ENCODE measurements at regions not wholly inside any gene's neighbourhood (a gene's known extent, or its start where the extent isn't known, plus 50 kb on each side); places are given as distances from the start of the nearest gene placed in this dataset.

DNA sequence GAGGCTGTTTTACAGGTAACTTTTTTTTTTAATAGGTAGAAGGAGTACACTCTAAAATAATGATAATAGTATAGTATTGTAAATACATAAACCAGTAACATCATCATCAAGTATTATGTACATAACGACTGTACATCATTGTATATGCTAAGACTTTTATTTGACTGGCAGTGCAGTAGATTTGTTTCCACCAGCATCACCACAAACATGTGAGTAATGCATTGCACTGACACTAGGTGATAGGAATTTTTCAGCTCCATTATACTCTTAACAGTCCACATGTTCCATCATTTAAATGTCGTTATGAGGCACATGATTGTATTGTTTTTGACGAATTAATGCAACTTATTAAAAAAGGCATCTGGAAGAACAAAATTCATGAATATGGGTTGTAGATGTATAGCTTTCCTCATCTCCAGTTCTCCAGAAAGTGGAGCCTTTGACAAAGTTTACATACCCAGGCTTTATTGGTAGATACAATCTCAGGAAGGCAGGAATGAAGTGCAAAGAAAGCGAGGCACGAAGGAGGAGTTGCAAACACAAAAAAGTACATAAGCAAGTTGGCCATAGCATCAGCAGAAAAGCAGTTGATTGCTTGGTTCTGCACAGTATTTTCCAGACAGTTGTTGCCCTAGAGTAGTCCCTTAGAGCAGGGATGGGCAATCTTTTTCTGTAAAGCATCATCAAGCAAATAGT is 336.9 kb upstream of the NR3C2 start:
- Mint-ChIP-seq H3K4me3 (ENCODE audit: unreplicated experiment) (no peak overlapping the region), H3K27ac (ENCODE audit: low read depth, unreplicated experiment) (no peak overlapping the region), H3K27me3 (ENCODE audit: insufficient read depth, unreplicated experiment) (no peaks in the 10 kb centered on the region), H3K4me1 (ENCODE audit: insufficient read depth, unreplicated experiment) (peaks cover 9% of the 10 kb centered on the region), H3K9me3 (ENCODE audit: unreplicated experiment) (no peaks in the 10 kb centered on the region), H3K36me3 (ENCODE audit: insufficient read depth, unreplicated experiment) (peaks cover 4% of the 10 kb centered on the region)
- ChIA-PET POLR2A (interaction anchor here (0.6 kb wide), 1 partner anchor 144 kb away, joined by 4 read pairs; no protein-coding TSS in a partner anchor), CTCF (interaction anchor here (0.6 kb wide), 1 partner anchor 1233 kb away, joined by 3 read pairs; no protein-coding TSS in a partner anchor)
- TF ChIP-seq, protein P1, sequence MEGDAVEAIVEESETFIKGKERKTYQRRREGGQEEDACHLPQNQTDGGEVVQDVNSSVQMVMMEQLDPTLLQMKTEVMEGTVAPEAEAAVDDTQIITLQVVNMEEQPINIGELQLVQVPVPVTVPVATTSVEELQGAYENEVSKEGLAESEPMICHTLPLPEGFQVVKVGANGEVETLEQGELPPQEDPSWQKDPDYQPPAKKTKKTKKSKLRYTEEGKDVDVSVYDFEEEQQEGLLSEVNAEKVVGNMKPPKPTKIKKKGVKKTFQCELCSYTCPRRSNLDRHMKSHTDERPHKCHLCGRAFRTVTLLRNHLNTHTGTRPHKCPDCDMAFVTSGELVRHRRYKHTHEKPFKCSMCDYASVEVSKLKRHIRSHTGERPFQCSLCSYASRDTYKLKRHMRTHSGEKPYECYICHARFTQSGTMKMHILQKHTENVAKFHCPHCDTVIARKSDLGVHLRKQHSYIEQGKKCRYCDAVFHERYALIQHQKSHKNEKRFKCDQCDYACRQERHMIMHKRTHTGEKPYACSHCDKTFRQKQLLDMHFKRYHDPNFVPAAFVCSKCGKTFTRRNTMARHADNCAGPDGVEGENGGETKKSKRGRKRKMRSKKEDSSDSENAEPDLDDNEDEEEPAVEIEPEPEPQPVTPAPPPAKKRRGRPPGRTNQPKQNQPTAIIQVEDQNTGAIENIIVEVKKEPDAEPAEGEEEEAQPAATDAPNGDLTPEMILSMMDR (IDR thresholded peaks at IDR 0.05; ENCODE audit: unreplicated experiment) = no peak
- no peak for DNase-seq (ENCODE audit: unreplicated experiment)
- no TSS peak for BruUV-seq (replicated peaks)
- intact Hi-C loops (cut with micrococcal nuclease) = no loop called here

DNA sequence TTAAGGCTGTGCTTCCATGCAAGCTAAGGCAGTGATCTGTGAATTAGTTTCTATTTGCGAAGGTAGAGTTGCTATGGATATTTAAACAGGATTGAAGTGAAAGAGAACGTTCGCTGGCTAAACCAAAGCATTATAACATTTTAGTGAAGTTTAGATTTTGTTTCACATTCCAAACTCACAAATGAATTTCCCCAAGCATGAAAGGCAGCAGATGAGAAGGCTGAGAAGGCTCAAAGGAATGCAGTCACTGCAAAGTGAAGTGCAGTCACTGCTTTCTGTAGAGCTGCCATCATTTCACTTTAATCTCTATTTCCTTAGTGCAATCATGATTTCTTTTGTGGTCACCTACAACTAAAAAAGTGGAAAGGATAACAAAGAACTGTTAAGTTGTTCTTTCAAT is 334.7 kb upstream of the NR3C2 start:
- DNase-seq (ENCODE audit: unreplicated experiment) = no peak
- H3K4me3 Mint-ChIP-seq (ENCODE audit: unreplicated experiment) = no peak overlapping the region
- H3K27me3 Mint-ChIP-seq (ENCODE audit: insufficient read depth, unreplicated experiment) = no peaks in the 10 kb centered on the region
- intact Hi-C loops (cut with micrococcal nuclease) = no loop called here
- peaks cover 4% of the 10 kb centered on the region for H3K36me3 Mint-ChIP-seq (ENCODE audit: insufficient read depth, unreplicated experiment)
- ChIA-PET CTCF (interaction anchor here (0.6 kb wide), 1 partner anchor 1521 kb away, joined by 3 read pairs; no protein-coding TSS in a partner anchor), POLR2A (no interaction called here)
- H3K27ac Mint-ChIP-seq (ENCODE audit: low read depth, unreplicated experiment) = no peak overlapping the region
- no TSS peak for BruUV-seq (replicated peaks)
- H3K4me1 Mint-ChIP-seq (ENCODE audit: insufficient read depth, unreplicated experiment) = peaks cover 9% of the 10 kb centered on the region
- TF ChIP-seq, protein P1 (IDR thresholded peaks at IDR 0.05; ENCODE audit: unreplicated experiment) = no peak
- no peaks in the 10 kb centered on the region for H3K9me3 Mint-ChIP-seq (ENCODE audit: unreplicated experiment)

DNA sequence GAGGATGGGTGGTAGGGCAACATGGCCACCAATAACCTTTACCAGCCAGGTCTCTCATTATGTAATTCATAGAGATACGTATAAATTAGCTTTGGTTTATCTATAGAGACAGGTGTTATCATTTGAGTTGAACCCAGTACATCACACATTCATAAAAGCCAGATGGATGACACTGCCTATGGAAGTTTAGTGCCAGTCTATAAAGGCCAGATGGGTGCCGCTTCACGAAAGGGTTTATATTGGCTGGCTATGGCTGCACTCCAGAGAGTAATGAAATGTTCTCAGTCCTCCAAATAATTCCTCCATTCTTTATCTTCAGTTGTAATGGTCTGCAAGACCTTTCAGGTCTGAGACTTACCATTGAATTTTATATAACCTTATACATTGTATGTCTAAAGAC is 331.9 kb upstream of the NR3C2 start:
- peaks cover 5% of the 10 kb centered on the region for H3K4me1 Mint-ChIP-seq (ENCODE audit: insufficient read depth, unreplicated experiment)
- no peaks in the 10 kb centered on the region for H3K27me3 Mint-ChIP-seq (ENCODE audit: insufficient read depth, unreplicated experiment)
- POLR2A ChIA-PET = no interaction called here
- BruUV-seq (replicated peaks) = no TSS peak
- no peaks in the 10 kb centered on the region for H3K9me3 Mint-ChIP-seq (ENCODE audit: unreplicated experiment)
- no peak overlapping the region for H3K27ac Mint-ChIP-seq (ENCODE audit: low read depth, unreplicated experiment)
- TF ChIP-seq, protein P1 (IDR thresholded peaks at IDR 0.05; ENCODE audit: unreplicated experiment) = no peak
- H3K4me3 Mint-ChIP-seq (ENCODE audit: unreplicated experiment) = no peak overlapping the region
- peaks cover 4% of the 10 kb centered on the region for H3K36me3 Mint-ChIP-seq (ENCODE audit: insufficient read depth, unreplicated experiment)
- no peak for DNase-seq (ENCODE audit: unreplicated experiment)
- intact Hi-C loops (cut with micrococcal nuclease) = no loop called here
- CTCF ChIA-PET = interaction anchor here (0.6 kb wide), 1 partner anchor 700 kb away, joined by 3 read pairs; no protein-coding TSS in a partner anchor

DNA sequence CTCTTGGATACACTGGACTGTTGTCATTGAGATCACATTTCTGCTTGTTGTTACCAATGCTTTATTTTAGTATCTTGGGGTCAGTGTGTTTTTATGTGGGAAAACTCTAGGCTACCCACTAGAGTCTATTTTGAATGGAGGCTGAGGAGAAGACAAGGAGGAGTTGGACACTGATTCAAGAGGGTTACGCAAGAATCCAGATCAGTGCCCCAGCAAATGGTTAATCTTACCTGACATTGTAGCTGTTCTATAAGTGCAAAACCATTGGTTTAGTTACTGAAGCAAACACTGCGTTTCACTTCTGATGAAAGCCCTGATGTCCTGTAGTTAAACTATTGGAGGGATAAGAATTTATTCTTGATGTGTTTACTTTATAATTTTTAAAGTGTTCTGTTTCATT is 331.1 kb upstream of the NR3C2 start:
- POLR2A ChIA-PET = no interaction called here
- CTCF ChIA-PET = no interaction called here
- DNase-seq (ENCODE audit: unreplicated experiment) = no peak
- Mint-ChIP-seq H3K36me3 (ENCODE audit: insufficient read depth, unreplicated experiment) (peaks cover 4% of the 10 kb centered on the region), H3K27ac (ENCODE audit: low read depth, unreplicated experiment) (no peak overlapping the region), H3K4me3 (ENCODE audit: unreplicated experiment) (no peak overlapping the region), H3K4me1 (ENCODE audit: insufficient read depth, unreplicated experiment) (peaks cover 5% of the 10 kb centered on the region), H3K27me3 (ENCODE audit: insufficient read depth, unreplicated experiment) (no peaks in the 10 kb centered on the region), H3K9me3 (ENCODE audit: unreplicated experiment) (no peaks in the 10 kb centered on the region)
- TF ChIP-seq, protein P1 (IDR thresholded peaks at IDR 0.05; ENCODE audit: unreplicated experiment) = no peak
- no TSS peak for BruUV-seq (replicated peaks)
- intact Hi-C loops (cut with micrococcal nuclease) = no loop called here
